Endodermal cell (in vitro differentiated cells): ENCODE measurements at regions not wholly inside any gene's neighbourhood (a gene's known extent, or its start where the extent isn't known, plus 50 kb on each side); places are given as distances from the start of the nearest gene placed in this dataset.
A peak's percentile ranks its signal among the peaks of the same experiment; 100 is the strongest.
"Not testable (repeated sequence)": the region's sequence is repeated elsewhere in the genome, so short reads cannot be mapped to it uniquely, and the experiment has no call there.

ENCODE experiments used
- DNase-seq: peaks from one replicate; pipeline ENCODE4 v3.0.0-alpha.2; 2017
- H3K27ac ChIP-seq: 2 replicates; pipeline ENCODE4 v1.5.1; 2013; ENCODE audit warnings: mild to moderate bottlenecking, low read depth, low read length, moderate library complexity
- H3K27me3 ChIP-seq: 2 replicates; pipeline ENCODE4 v1.6.1; 2013; ENCODE audit warnings: mild to moderate bottlenecking, low read length, moderate library complexity; ENCODE audit not compliant: insufficient read depth, control insufficient read depth, poor library complexity, severe bottlenecking
- H3K36me3 ChIP-seq: 2 replicates; pipeline ENCODE4 v1.7.0; 2013; ENCODE audit warnings: mild to moderate bottlenecking, low read length, moderate library complexity; ENCODE audit not compliant: control insufficient read depth, insufficient read depth
- H3K4me1 ChIP-seq: one replicate; pipeline ENCODE4 v1.7.0; 2013; ENCODE audit warnings: low read length; ENCODE audit not compliant: control insufficient read depth, insufficient read depth
- H3K4me3 ChIP-seq: 2 replicates; pipeline ENCODE4 v1.5.1; 2013; ENCODE audit warnings: mild to moderate bottlenecking, low read length, moderate library complexity
- H3K9ac ChIP-seq: 2 replicates; pipeline ENCODE4 v1.6.1; 2013; ENCODE audit warnings: mild to moderate bottlenecking, low read length, moderate library complexity; ENCODE audit not compliant: poor library complexity, severe bottlenecking; ENCODE audit errors: extremely low read depth
- H3K9me3 ChIP-seq: 2 replicates; pipeline ENCODE4 v1.6.1; 2013; ENCODE audit warnings: mild to moderate bottlenecking, low read length, moderate library complexity; ENCODE audit not compliant: control insufficient read depth
- H3K27ac Mint-ChIP-seq: 2 replicates; pipeline ENCODE4 v1.8.0; 2020; ENCODE audit warnings: mixed read lengths
- H3K27me3 Mint-ChIP-seq: 2 replicates; pipeline ENCODE4 v1.8.0; 2021; ENCODE audit warnings: mild to moderate bottlenecking, mixed read lengths; ENCODE audit not compliant: insufficient read depth
- H3K36me3 Mint-ChIP-seq: 2 replicates; pipeline ENCODE4 v1.8.0; 2020; ENCODE audit warnings: low read depth, mixed read lengths
- H3K4me1 Mint-ChIP-seq: 2 replicates; pipeline ENCODE4 v1.8.0; 2020; ENCODE audit warnings: mixed read lengths
- H3K4me3 Mint-ChIP-seq: 2 replicates; pipeline ENCODE4 v1.8.0; 2020; ENCODE audit warnings: mild to moderate bottlenecking, moderate library complexity, mixed read lengths
- H3K9me3 Mint-ChIP-seq: 2 replicates; pipeline ENCODE4 v1.8.0; 2020; ENCODE audit warnings: mild to moderate bottlenecking, mixed read lengths
- WGBS, 2 experiments: methylation state at CpG; one replicate each; pipeline versions ENCODE4 v1.1.5 to v1.1.7; 2013; ENCODE audit warnings: missing lambda C conversion rate in 2 of 2, mixed read lengths in 1 of 2; ENCODE audit not compliant: insufficient coverage in 1 of 2, insufficient read length in 1 of 2; 5-methylcytosine and 5-hydroxymethylcytosine counted together
- TF ChIP-seq, protein P1 (sequence below): fragments of 200-600 bp; sonication (generic); conservative IDR thresholded peaks from 2 replicates; pipeline ENCODE4 v1.5.0; 2021; ENCODE audit warnings: antibody characterized with exemption, mild to moderate bottlenecking

DNA sequence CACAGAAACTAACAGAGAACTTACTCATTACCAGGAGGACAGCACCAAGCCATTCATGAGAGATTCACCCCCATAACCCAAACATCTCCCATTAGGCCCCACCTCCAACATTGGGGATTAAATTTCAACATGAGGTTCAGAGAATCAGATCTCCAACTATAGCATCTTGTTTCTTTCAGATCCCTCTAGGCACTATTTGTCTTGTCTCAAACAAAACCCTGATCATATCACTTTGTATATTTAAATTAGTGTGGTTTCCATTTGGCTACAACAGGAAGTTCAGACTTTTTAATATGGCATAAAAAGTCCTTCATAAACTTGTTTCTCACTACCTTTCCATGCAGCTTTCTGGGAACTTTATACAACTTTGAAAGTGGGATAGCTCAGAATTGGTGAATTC, 699.0 kb upstream of the MIR17HG start:
- no peaks in the 10 kb centered on the region for H3K4me1 Mint-ChIP-seq
- Histone ChIP-seq H3K9ac (no peak overlapping the region), H3K27ac (no peak overlapping the region), H3K36me3 (no peaks in the 10 kb centered on the region), H3K27me3 (no peaks in the 10 kb centered on the region), H3K4me3 (no peak overlapping the region), H3K9me3 (peaks cover 29% of the 10 kb centered on the region), H3K4me1 (no peaks in the 10 kb centered on the region)
- H3K36me3 Mint-ChIP-seq = peaks cover 2% of the 10 kb centered on the region
- H3K27ac Mint-ChIP-seq = no peak overlapping the region
- DNase-seq = no peak
- no peak overlapping the region for H3K4me3 Mint-ChIP-seq
- H3K9me3 Mint-ChIP-seq = peaks cover 38% of the 10 kb centered on the region
- TF ChIP-seq, protein P1, sequence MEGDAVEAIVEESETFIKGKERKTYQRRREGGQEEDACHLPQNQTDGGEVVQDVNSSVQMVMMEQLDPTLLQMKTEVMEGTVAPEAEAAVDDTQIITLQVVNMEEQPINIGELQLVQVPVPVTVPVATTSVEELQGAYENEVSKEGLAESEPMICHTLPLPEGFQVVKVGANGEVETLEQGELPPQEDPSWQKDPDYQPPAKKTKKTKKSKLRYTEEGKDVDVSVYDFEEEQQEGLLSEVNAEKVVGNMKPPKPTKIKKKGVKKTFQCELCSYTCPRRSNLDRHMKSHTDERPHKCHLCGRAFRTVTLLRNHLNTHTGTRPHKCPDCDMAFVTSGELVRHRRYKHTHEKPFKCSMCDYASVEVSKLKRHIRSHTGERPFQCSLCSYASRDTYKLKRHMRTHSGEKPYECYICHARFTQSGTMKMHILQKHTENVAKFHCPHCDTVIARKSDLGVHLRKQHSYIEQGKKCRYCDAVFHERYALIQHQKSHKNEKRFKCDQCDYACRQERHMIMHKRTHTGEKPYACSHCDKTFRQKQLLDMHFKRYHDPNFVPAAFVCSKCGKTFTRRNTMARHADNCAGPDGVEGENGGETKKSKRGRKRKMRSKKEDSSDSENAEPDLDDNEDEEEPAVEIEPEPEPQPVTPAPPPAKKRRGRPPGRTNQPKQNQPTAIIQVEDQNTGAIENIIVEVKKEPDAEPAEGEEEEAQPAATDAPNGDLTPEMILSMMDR = no peak
- H3K27me3 Mint-ChIP-seq = no peaks in the 10 kb centered on the region

DNA sequence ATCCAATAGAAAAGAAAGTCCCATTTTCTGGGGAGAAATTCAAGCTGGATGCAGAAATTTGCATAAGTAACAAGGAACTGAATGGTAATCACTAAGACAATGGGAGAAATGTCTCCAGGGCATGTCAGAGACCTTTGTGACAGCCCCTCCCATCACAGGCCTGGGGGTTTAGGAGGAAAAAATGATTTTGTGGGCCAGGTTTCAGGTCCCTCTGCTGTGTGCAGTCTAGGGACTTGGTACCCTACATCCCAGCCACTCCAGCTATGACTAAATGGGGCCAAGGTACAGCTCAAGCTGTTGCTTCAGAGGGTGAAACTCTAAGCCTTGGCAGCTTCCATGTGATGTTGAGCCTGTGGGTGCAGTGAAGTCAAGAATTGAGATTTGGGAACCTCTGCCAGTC, 695.5 kb upstream of the MIR17HG start:
- no peaks in the 10 kb centered on the region for H3K27me3 ChIP-seq
- TF ChIP-seq, protein P1 = no peak
- no peak overlapping the region for H3K9ac ChIP-seq
- Mint-ChIP-seq H3K36me3 (no peaks in the 10 kb centered on the region), H3K4me3 (no peak overlapping the region), H3K27me3 (no peaks in the 10 kb centered on the region), H3K27ac (no peak overlapping the region), H3K9me3 (peaks cover 25% of the 10 kb centered on the region), H3K4me1 (no peaks in the 10 kb centered on the region)
- H3K36me3 ChIP-seq = no peaks in the 10 kb centered on the region
- peaks cover 24% of the 10 kb centered on the region for H3K9me3 ChIP-seq
- DNase-seq = no peak
- H3K4me1 ChIP-seq = no peaks in the 10 kb centered on the region
- no peak overlapping the region for H3K27ac ChIP-seq
- H3K4me3 ChIP-seq = peak overlapping the region; percentile 23

DNA sequence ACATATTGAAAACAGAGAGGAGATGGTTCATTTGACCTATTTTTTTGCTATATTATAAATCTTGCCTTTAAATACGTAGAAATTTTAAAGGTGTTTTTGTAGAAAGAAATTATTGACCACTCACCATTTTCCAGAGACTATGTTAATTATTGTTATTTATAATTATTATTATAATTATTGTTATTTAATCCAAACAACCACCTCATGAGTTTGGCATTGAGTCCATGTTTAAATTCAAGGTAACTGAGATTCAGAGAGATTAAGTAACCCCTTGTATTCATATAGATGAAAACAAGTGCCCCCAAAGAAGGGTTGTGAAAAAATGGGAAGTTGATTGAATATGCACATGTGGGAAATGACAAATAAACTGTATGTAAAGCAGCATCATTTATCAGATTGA, 692.5 kb upstream of the MIR17HG start:
- no peak overlapping the region for H3K27ac Mint-ChIP-seq
- Histone ChIP-seq H3K9me3 (peaks cover 24% of the 10 kb centered on the region), H3K27ac (no peak overlapping the region), H3K4me1 (no peaks in the 10 kb centered on the region), H3K36me3 (no peaks in the 10 kb centered on the region), H3K4me3 (no peak overlapping the region), H3K9ac (no peak overlapping the region), H3K27me3 (no peaks in the 10 kb centered on the region)
- no peak overlapping the region for H3K4me3 Mint-ChIP-seq
- TF ChIP-seq, protein P1 = no peak
- peaks cover 25% of the 10 kb centered on the region for H3K9me3 Mint-ChIP-seq
- no peak for DNase-seq
- WGBS, 2 experiments = no CpG with 5 or more reads among the region's 1 CpG
- no peaks in the 10 kb centered on the region for H3K4me1 Mint-ChIP-seq
- no peaks in the 10 kb centered on the region for H3K36me3 Mint-ChIP-seq
- H3K27me3 Mint-ChIP-seq = no peaks in the 10 kb centered on the region

GRCh38 chr13:90664200-90664599, 683.3 kb upstream of the MIR17HG start:
- not testable (repeated sequence) for H3K4me1 ChIP-seq, H3K4me1 Mint-ChIP-seq, H3K27me3 ChIP-seq, H3K27ac Mint-ChIP-seq, H3K9me3 ChIP-seq, H3K4me3 ChIP-seq, H3K36me3 Mint-ChIP-seq, H3K9ac ChIP-seq, DNase-seq, H3K36me3 ChIP-seq, H3K4me3 Mint-ChIP-seq, H3K27ac ChIP-seq, H3K27me3 Mint-ChIP-seq
- WGBS, 2 experiments = 93% methylated on average over 9 to 13 of the region's 14 CpGs
- peaks cover 14% of the 10 kb centered on the region for H3K9me3 Mint-ChIP-seq
